OCI-LY1 (cell line): ENCODE measurements at regions not wholly inside any gene's neighbourhood (a gene's known extent, or its start where the extent isn't known, plus 50 kb on each side); places are given as distances from the start of the nearest gene placed in this dataset.
"Not testable (repeated sequence)": the region's sequence is repeated elsewhere in the genome, so short reads cannot be mapped to it uniquely, and the experiment has no call there.

Source experiments
- H2AFZ ChIP-seq: fragments of 200-600 bp; sonication (generic), shearing (Covaris generic); 2 replicates; pipeline ENCODE4 v1.6.0; 2014; ENCODE audit warnings: antibody characterized with exemption, mild to moderate bottlenecking, low read length
- H3F3A ChIP-seq: fragments of 200-600 bp; sonication (generic), shearing (Covaris generic); 2 replicates; pipeline ENCODE4 v1.6.0; 2014; ENCODE audit warnings: mild to moderate bottlenecking, antibody characterized with exemption, low read length, moderate library complexity; ENCODE audit not compliant: insufficient read depth
- H3K27ac ChIP-seq: fragments of 200-600 bp; sonication (generic); 2 replicates; pipeline ENCODE4 v1.5.1; 2014; ENCODE audit warnings: low read length, mixed run types, mild to moderate bottlenecking, low read depth; ENCODE audit not compliant: poor library complexity, severe bottlenecking
- H3K27me3 ChIP-seq: fragments of 200-600 bp; sonication (generic); 2 replicates; pipeline ENCODE4 v1.6.0; 2014; ENCODE audit warnings: antibody characterized with exemption, mild to moderate bottlenecking, low read length, moderate library complexity; ENCODE audit not compliant: insufficient read depth
- H3K36me3 ChIP-seq: fragments of 200-600 bp; sonication (generic); 2 replicates; pipeline ENCODE4 v1.6.1; 2014; ENCODE audit warnings: mild to moderate bottlenecking, antibody characterized with exemption, low read length, moderate library complexity, mixed read lengths; ENCODE audit not compliant: insufficient read depth
- H3K4me1 ChIP-seq: fragments of 200-600 bp; sonication (generic); 2 replicates; pipeline ENCODE4 v1.5.1; 2014; ENCODE audit warnings: mild to moderate bottlenecking, low read length, moderate library complexity; ENCODE audit not compliant: insufficient read depth, severe bottlenecking
- H3K4me2 ChIP-seq: fragments of 200-600 bp; sonication (generic), shearing (Covaris generic); 2 replicates; pipeline ENCODE4 v1.6.1; 2014; ENCODE audit warnings: low read length
- H3K4me3 ChIP-seq: fragments of 200-600 bp; sonication (generic); 2 replicates; pipeline ENCODE4 v1.5.1; 2014; ENCODE audit warnings: low read length, low read depth, mild to moderate bottlenecking, mixed read lengths; ENCODE audit not compliant: poor library complexity, severe bottlenecking
- H3K79me2 ChIP-seq: fragments of 200-600 bp; shearing (Covaris generic); 2 replicates; pipeline ENCODE4 v1.6.1; 2016; ENCODE audit warnings: mixed run types, low read length, mixed read lengths; ENCODE audit not compliant: insufficient read depth
- H3K9ac ChIP-seq: fragments of 200-600 bp; sonication (generic), shearing (Covaris generic); 2 replicates; pipeline ENCODE4 v1.6.1; 2014; ENCODE audit warnings: mild to moderate bottlenecking, low read length, mixed read lengths
- H3K9me2 ChIP-seq: fragments of 200-600 bp; sonication (generic), shearing (Covaris generic); 2 replicates; pipeline ENCODE4 v1.6.1; 2014; ENCODE audit warnings: low read depth, mild to moderate bottlenecking, low read length, mixed read lengths
- H3K9me3 ChIP-seq: fragments of 200-600 bp; shearing (Covaris generic); 2 replicates; pipeline ENCODE4 v1.6.1; 2014; ENCODE audit warnings: low read length, mixed read lengths
- H4K20me1 ChIP-seq: fragments of 200-600 bp; sonication (generic), shearing (Covaris generic); 2 replicates; pipeline ENCODE4 v1.6.0; 2016; ENCODE audit warnings: mild to moderate bottlenecking, low read length; ENCODE audit not compliant: insufficient read depth
- CTCF ChIP-seq: fragments of 200-600 bp; sonication (generic), shearing (Covaris generic); IDR thresholded peaks from 2 replicates; pipeline ENCODE4 v1.5.1; 2017; ENCODE audit warnings: mild to moderate bottlenecking, antibody characterized with exemption, low read length, moderate library complexity, mixed read lengths
- EZH2 ChIP-seq: fragments of 200-600 bp; sonication (generic), shearing (Covaris generic); IDR thresholded peaks from 2 replicates; pipeline ENCODE4 v1.8.0; 2017; ENCODE audit warnings: borderline replicate concordance, mixed run types, mild to moderate bottlenecking, antibody characterized with exemption, low read length, moderate library complexity, mixed read lengths

DNA sequence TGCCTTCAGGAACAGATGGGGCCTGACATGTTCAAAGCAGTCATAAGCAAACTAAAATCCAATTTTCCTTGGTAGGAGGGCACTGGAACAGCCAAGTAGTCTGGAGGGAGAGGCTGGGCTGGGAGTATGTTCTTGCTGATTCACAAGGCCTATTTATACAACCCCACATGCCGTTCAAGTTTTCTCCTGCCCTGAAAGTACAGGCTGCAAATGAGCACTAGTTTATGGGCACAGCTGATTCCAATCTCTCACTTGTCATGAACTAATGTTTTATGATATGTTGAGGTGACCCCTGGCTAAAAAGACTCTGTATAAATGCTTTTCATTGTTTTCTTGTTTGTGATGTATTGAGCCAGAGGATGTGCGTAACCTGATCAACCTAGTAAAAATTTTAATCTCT is 183.4 kb upstream of the SRD5A2 start:
- TF ChIP-seq CTCF: no peak
- no peak for TF ChIP-seq EZH2
- H3K27me3 ChIP-seq: no peaks in the 10 kb centered on the region
- H3K4me1 ChIP-seq: no peaks in the 10 kb centered on the region
- no peak overlapping the region for H3K4me3 ChIP-seq
- no peak overlapping the region for H2AFZ ChIP-seq
- H3K36me3 ChIP-seq: no peaks in the 10 kb centered on the region
- no peaks in the 10 kb centered on the region for H4K20me1 ChIP-seq
- no peaks in the 10 kb centered on the region for H3K9me3 ChIP-seq
- H3K79me2 ChIP-seq: no peaks in the 10 kb centered on the region
- H3K9ac ChIP-seq: no peak overlapping the region
- no peak overlapping the region for H3K4me2 ChIP-seq
- no peaks in the 10 kb centered on the region for H3F3A ChIP-seq
- no peaks in the 10 kb centered on the region for H3K9me2 ChIP-seq
- no peak overlapping the region for H3K27ac ChIP-seq

- Histone ChIP-seq H3K9me2 (no peaks in the 10 kb centered on the region), H3K9me3 (no peaks in the 10 kb centered on the region), H3F3A (no peaks in the 10 kb centered on the region), H4K20me1 (no peaks in the 10 kb centered on the region), H3K4me1 (no peaks in the 10 kb centered on the region), H2AFZ (no peak overlapping the region), H3K79me2 (no peaks in the 10 kb centered on the region), H3K4me3 (no peak overlapping the region), H3K9ac (no peak overlapping the region), H3K36me3 (no peaks in the 10 kb centered on the region), H3K27me3 (no peaks in the 10 kb centered on the region), H3K27ac (no peak overlapping the region), H3K4me2 (no peak overlapping the region)
- TF ChIP-seq EZH2 (no peak), CTCF (no peak)
Measured at GRCh38 chr2:31762085-31762484, 181.3 kb upstream of the SRD5A2 start.

DNA sequence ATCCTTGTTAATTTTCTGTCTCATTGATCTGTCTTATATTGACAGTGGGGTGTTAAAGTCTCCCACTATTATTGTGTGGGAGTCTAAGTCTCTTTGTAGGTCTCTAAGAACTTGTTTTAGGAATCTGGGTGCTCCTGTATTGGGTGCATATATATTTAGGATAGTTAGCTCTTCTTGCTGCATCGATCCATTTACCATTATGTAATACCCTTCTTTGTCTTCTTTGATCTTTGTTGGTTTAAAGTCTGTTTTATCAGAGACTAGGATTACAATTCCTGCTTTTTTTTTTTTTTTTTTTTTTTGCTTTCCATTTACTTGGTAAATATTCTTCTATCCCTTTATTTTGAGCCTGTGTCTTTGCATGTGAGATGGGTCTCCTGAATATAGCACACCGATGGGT is 176.6 kb upstream of the SRD5A2 start:
- H3K4me1 ChIP-seq, H3K36me3 ChIP-seq, H3K79me2 ChIP-seq, H3F3A ChIP-seq, H3K9ac ChIP-seq, H3K4me3 ChIP-seq, H3K9me2 ChIP-seq, H4K20me1 ChIP-seq, H3K9me3 ChIP-seq, H3K27me3 ChIP-seq, H3K4me2 ChIP-seq, H3K27ac ChIP-seq, H2AFZ ChIP-seq: not testable (repeated sequence)

DNA sequence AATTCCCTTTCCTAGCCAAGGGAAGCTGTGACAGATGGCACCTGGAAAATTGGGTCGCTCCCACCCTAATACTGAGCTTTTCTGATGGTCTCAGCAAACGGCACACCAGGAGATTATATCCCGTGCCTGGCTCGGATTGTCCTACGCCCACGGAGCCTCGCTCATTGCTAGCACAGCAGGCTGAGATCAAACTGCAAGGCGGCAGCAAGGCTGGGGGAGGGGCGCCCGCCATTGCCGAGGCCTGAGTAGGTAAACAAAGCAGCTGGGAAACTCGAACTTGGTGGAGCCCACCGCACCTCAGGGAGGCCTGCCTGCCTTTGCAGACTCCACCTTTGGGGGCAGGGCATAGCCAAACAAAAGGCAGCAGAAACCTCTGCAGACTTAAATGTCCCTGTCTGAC is 168.0 kb upstream of the SRD5A2 start:
- not testable (repeated sequence) for H4K20me1 ChIP-seq, H3K9me3 ChIP-seq, H3K79me2 ChIP-seq, H3F3A ChIP-seq, H3K4me3 ChIP-seq, H3K4me1 ChIP-seq, H2AFZ ChIP-seq, H3K4me2 ChIP-seq, H3K36me3 ChIP-seq, H3K27ac ChIP-seq, H3K27me3 ChIP-seq, H3K9ac ChIP-seq, H3K9me2 ChIP-seq
